H1 (cell line): ENCODE measurements at regions not wholly inside any gene's neighbourhood (a gene's known extent, or its start where the extent isn't known, plus 50 kb on each side); places are given as distances from the start of the nearest gene placed in this dataset.

Source experiments
- CTCF ChIA-PET: fragments of 300-600 bp; sonication (Branson Sonifier 250); formaldehyde crosslinking; loops from one replicate; lab custom pipeline; 2021; ENCODE audit not compliant: partially characterized antibody; lab: Charles Lee
- POLR2A ChIA-PET: fragments of 300-600 bp; sonication (Branson Sonifier 250); formaldehyde crosslinking; loops from one replicate; lab custom pipeline; 2021; ENCODE audit warnings: inconsistent platforms; ENCODE audit not compliant: partially characterized antibody; lab: Charles Lee
- DNase-seq, 2 experiments: peaks; one replicate each; pipeline versions ENCODE4 v3.0.0 to v3.0.0-alpha.2; 2010 to 2022; ENCODE audit warnings: low spot score in 2 of 2, low read depth in 1 of 2, mixed read lengths in 1 of 2
- FAIRE-seq: peaks from 2 replicates; lab custom pipeline; 2011; peaks lifted over from hg19 to GRCh38; lab: Jason Lieb, UNC
- H2AFZ ChIP-seq: 2 replicates; pipeline ENCODE4 v1.8.1; 2012; ENCODE audit warnings: low read length, inconsistent platforms
- H2AK5ac ChIP-seq: 2 replicates; pipeline ENCODE4 v1.6.1; 2013; ENCODE audit warnings: low read depth, low read length
- H2BK120ac ChIP-seq: replicated peaks from 2 replicates; pipeline ENCODE3; 2013; ENCODE audit warnings: low read depth, low read length, inconsistent platforms
- H2BK12ac ChIP-seq: 2 replicates; pipeline ENCODE4 v1.6.1; 2013; ENCODE audit warnings: low read depth, low read length
- H2BK15ac ChIP-seq: 2 replicates; pipeline ENCODE4 v1.6.1; 2013; ENCODE audit warnings: low read length
- H2BK20ac ChIP-seq: 2 replicates; pipeline ENCODE4 v1.6.1; 2013; ENCODE audit warnings: low read length
- H2BK5ac ChIP-seq: 2 replicates; pipeline ENCODE4 v1.6.1; 2013; ENCODE audit warnings: low read depth, low read length
- H3K14ac ChIP-seq: 2 replicates; pipeline ENCODE4 v1.6.1; 2013; ENCODE audit warnings: inconsistent platforms; ENCODE audit not compliant: insufficient read length
- H3K18ac ChIP-seq: 2 replicates; pipeline ENCODE4 v1.6.1; 2013; ENCODE audit warnings: low read length; ENCODE audit errors: extremely low read depth
- H3K23ac ChIP-seq: 2 replicates; pipeline ENCODE4 v1.6.1; 2013; ENCODE audit warnings: inconsistent platforms; ENCODE audit not compliant: insufficient read length
- H3K23me2 ChIP-seq: 2 replicates; pipeline ENCODE4 v1.6.1; 2013; ENCODE audit warnings: low read depth, low read length
- H3K27ac ChIP-seq: 2 replicates; pipeline ENCODE4 v1.6.1; 2011; ENCODE audit warnings: low read depth, low read length, inconsistent platforms
- H3K27me3 ChIP-seq, 4 experiments: replicated peaks in 1 of 4; 1 replicate in 1 of 4; 2 replicates in 3 of 4; pipeline versions ENCODE4 v1.6.1 to v1.8.1; 2011 to 2013; ENCODE audit warnings: low read length in 3 of 4, mild to moderate bottlenecking in 3 of 4, inconsistent platforms in 2 of 4, mixed read lengths in 2 of 4, moderate library complexity in 1 of 4; ENCODE audit not compliant: control insufficient read depth in 3 of 4, insufficient read depth in 3 of 4; ENCODE audit errors: extremely low read depth in 1 of 4
- H3K36me3 ChIP-seq, 4 experiments: 2 replicates each; pipeline versions ENCODE4 v1.6.1 to v1.8.1; 2011 to 2013; ENCODE audit warnings: mild to moderate bottlenecking in 4 of 4, low read length in 3 of 4, moderate library complexity in 2 of 4, control low read depth in 1 of 4, inconsistent platforms in 1 of 4; ENCODE audit not compliant: insufficient read depth in 4 of 4, control insufficient read depth in 2 of 4
- H3K4ac ChIP-seq: replicated peaks from 2 replicates; pipeline ENCODE3; 2013; ENCODE audit warnings: low read length, low read depth, mixed read lengths, inconsistent platforms; ENCODE audit not compliant: insufficient read length
- H3K4me1 ChIP-seq, 4 experiments: replicated peaks in 1 of 4; 1 replicate in 1 of 4; 2 replicates in 3 of 4; pipeline versions ENCODE4 v1.6.1 to v1.8.1; 2011 to 2013; ENCODE audit warnings: low read length in 3 of 4, inconsistent platforms in 2 of 4, mixed read lengths in 1 of 4; ENCODE audit not compliant: insufficient read depth in 4 of 4, control insufficient read depth in 3 of 4
- H3K4me2 ChIP-seq, 2 experiments: 2 replicates each; pipeline versions ENCODE4 v1.6.1 to v1.8.1; 2011 to 2013; ENCODE audit warnings: low read depth in 2 of 2, low read length in 2 of 2, control low read depth in 1 of 2, inconsistent platforms in 1 of 2, mild to moderate bottlenecking in 1 of 2; ENCODE audit not compliant: insufficient read depth in 1 of 2
- H3K4me3 ChIP-seq, 4 experiments: fragments of 200-600, 300-600 bp in 1 of 4; sonication (generic), shearing (Covaris generic), sonication (Bioruptor Twin) in 1 of 4; 2 replicates each; pipeline versions ENCODE4 v1.5.1 to v1.8.1; 2011 to 2016; ENCODE audit warnings: low read length in 4 of 4, low read depth in 3 of 4, control low read depth in 2 of 4, inconsistent platforms in 2 of 4, mild to moderate bottlenecking in 2 of 4, mixed read lengths in 1 of 4, moderate library complexity in 1 of 4; ENCODE audit not compliant: insufficient read depth in 2 of 4; ENCODE audit errors: extremely low read depth in 1 of 4
- H3K56ac ChIP-seq: replicated peaks from 2 replicates; pipeline ENCODE3; 2013; ENCODE audit warnings: low read depth, mild to moderate bottlenecking, mixed read lengths, low read length, inconsistent platforms; ENCODE audit not compliant: insufficient read length
- H3K79me1 ChIP-seq: 2 replicates; pipeline ENCODE4 v1.6.1; 2013; ENCODE audit warnings: low read depth, low read length, control low read depth
- H3K79me2 ChIP-seq, 2 experiments: 2 replicates each; pipeline versions ENCODE4 v1.6.1 to v1.8.1; 2012 to 2013; ENCODE audit warnings: low read length in 2 of 2, mild to moderate bottlenecking in 2 of 2, inconsistent platforms in 1 of 2; ENCODE audit not compliant: insufficient read depth in 2 of 2, control insufficient read depth in 1 of 2
- H3K9ac ChIP-seq, 4 experiments: replicated peaks in 1 of 4; 1 replicate in 1 of 4; 2 replicates in 3 of 4; pipeline versions ENCODE4 v1.6.1 to v1.8.1; 2011 to 2013; ENCODE audit warnings: low read depth in 3 of 4, low read length in 3 of 4, control low read depth in 2 of 4, mild to moderate bottlenecking in 2 of 4, moderate library complexity in 2 of 4, inconsistent platforms in 1 of 4; ENCODE audit errors: extremely low read depth in 1 of 4
- H3K9me3 ChIP-seq, 2 experiments: 2 replicates each; pipeline versions ENCODE4 v1.6.1 to v1.8.1; 2012 to 2013; ENCODE audit warnings: mild to moderate bottlenecking in 2 of 2, moderate library complexity in 2 of 2, control low read depth in 1 of 2, inconsistent platforms in 1 of 2, low read depth in 1 of 2, low read length in 1 of 2, mixed read lengths in 1 of 2; ENCODE audit not compliant: insufficient read depth in 2 of 2
- H4K20me1 ChIP-seq, 2 experiments: replicated peaks in 1 of 2; 2 replicates each; pipeline versions ENCODE3 to v1.8.1; 2011 to 2013; ENCODE audit warnings: inconsistent platforms in 2 of 2, low read length in 2 of 2, mild to moderate bottlenecking in 1 of 2; ENCODE audit not compliant: insufficient read depth in 2 of 2, control insufficient read depth in 1 of 2
- H4K5ac ChIP-seq: 2 replicates; pipeline ENCODE4 v1.6.1; 2013; ENCODE audit warnings: low read length, low read depth, mixed read lengths, inconsistent platforms; ENCODE audit not compliant: insufficient read length
- H4K8ac ChIP-seq: 2 replicates; pipeline ENCODE4 v1.8.0; 2013; ENCODE audit warnings: mild to moderate bottlenecking, moderate library complexity, low read length, inconsistent platforms; ENCODE audit not compliant: insufficient read depth; ENCODE audit errors: extremely low read depth
- H4K91ac ChIP-seq: replicated peaks from 2 replicates; pipeline ENCODE3; 2013; ENCODE audit warnings: low read length, mixed read lengths, inconsistent platforms; ENCODE audit not compliant: insufficient read length
- GABPA ChIP-seq: IDR thresholded peaks from 2 replicates; pipeline ENCODE4 v1.6.1; 2011; ENCODE audit warnings: mild to moderate bottlenecking, low read length, moderate library complexity, borderline replicate concordance; ENCODE audit not compliant: insufficient read depth
- KDM4A ChIP-seq: IDR thresholded peaks from one replicate; pipeline ENCODE4 v1.7.1; 2012; ENCODE audit warnings: low read depth, mild to moderate bottlenecking, moderate library complexity, low read length, inconsistent platforms; ENCODE audit not compliant: severe bottlenecking
- SIRT6 ChIP-seq: IDR thresholded peaks from one replicate; pipeline ENCODE4 v1.7.1; 2012; ENCODE audit warnings: low read length, inconsistent platforms
- SP4 ChIP-seq: IDR thresholded peaks from 2 replicates; pipeline ENCODE4 v1.6.1; 2012; ENCODE audit warnings: low read length, inconsistent platforms
- SUZ12 ChIP-seq: fragments of 200-600 bp; sonication (generic); IDR thresholded peaks from 2 replicates; pipeline ENCODE4 v1.6.1; 2012; ENCODE audit warnings: mild to moderate bottlenecking, inconsistent platforms, low read length, moderate library complexity, mixed read lengths
- TAF7 ChIP-seq: optimal IDR thresholded peaks from 2 replicates; pipeline ENCODE3; 2011; ENCODE audit warnings: low read depth, mild to moderate bottlenecking, inconsistent platforms, low read length, moderate library complexity, borderline replicate concordance
- ZNF274 ChIP-seq: IDR thresholded peaks from 2 replicates; pipeline ENCODE4 v1.7.0; 2012; ENCODE audit warnings: low read length, borderline replicate concordance; ENCODE audit errors: extremely low read depth
- WGBS, 2 experiments: shearing (Covaris generic) in 1 of 2; methylation state at CpG; one replicate each; pipeline versions ENCODE4 v1.1.6 to v1.1.7; 2013 to 2015; ENCODE audit warnings: low lambda C conversion rate in 2 of 2, mixed read lengths in 2 of 2, inconsistent platforms in 1 of 2, low coverage in 1 of 2, missing lambda C conversion rate in 1 of 2; ENCODE audit not compliant: insufficient replicate concordance in 2 of 2, insufficient coverage in 1 of 2, insufficient read length in 1 of 2; ENCODE audit errors: extremely low coverage in 1 of 2, missing lambda C conversion rate in 1 of 2; 5-methylcytosine and 5-hydroxymethylcytosine counted together

DNA sequence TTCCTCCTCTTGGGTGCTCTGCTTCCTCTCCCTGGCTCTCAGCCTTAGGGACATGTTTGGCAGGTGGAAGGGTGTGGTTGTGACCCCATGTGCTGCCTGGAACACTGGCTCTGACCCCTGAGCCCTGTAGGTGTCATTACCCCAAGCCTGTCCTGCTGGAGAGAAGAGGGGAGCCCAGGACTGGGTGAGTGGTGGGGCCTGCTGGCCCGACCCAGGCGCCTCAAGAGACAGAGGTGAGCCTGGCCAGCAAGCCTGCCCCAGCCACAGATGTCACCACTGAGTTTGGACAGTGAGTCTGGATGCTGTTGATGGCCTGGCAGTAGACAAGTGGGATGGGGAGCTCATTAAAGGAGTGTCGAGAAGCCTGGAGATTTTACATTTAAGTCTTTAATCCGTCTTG is 1112.2 kb downstream of the BRD1 start:
- H3K27ac ChIP-seq: no peak overlapping the region
- no peak overlapping the region for H2BK5ac ChIP-seq
- H4K5ac ChIP-seq: no peak overlapping the region
- peaks cover 0 to 8% of the 10 kb centered on the region in 2 experiments; a peak in 1 of 4 replicates for H3K9me3 ChIP-seq
- H3K4me2 ChIP-seq: no peak overlapping the region
- H2BK15ac ChIP-seq: no peak overlapping the region
- no peak overlapping the region for H3K4me3 ChIP-seq
- 0 out of 2 replicates have a peak, but pooled peaks cover 2% of the 10 kb centered on the region for H3K79me1 ChIP-seq
- no peaks in the 10 kb centered on the region for H3K36me3 ChIP-seq
- H4K8ac ChIP-seq: no peak overlapping the region
- H2BK20ac ChIP-seq: no peak overlapping the region
- no peak overlapping the region for H3K9ac ChIP-seq
- H3K79me2 ChIP-seq: no peaks in the 10 kb centered on the region
- no peak overlapping the region for H3K56ac ChIP-seq
- POLR2A ChIA-PET: no interaction called here
- H2BK12ac ChIP-seq: no peak overlapping the region
- H3K4me1 ChIP-seq: peaks cover 0 to 12% (median 4%) of the 10 kb centered on the region in 4 experiments; a peak in 1 of 7 replicates
- H3K27me3 ChIP-seq: no peaks in the 10 kb centered on the region
- no peak overlapping the region for H2BK120ac ChIP-seq
- CTCF ChIA-PET: no interaction called here
- H4K91ac ChIP-seq: no peak overlapping the region
- no peak overlapping the region for H3K4ac ChIP-seq
- no peak overlapping the region for H3K23ac ChIP-seq
- no peak overlapping the region for H2AFZ ChIP-seq
- H4K20me1 ChIP-seq: peaks cover 2% of the 10 kb centered on the region in 2 experiments
- DNase-seq (no peak), FAIRE-seq (no peak)
- no peak overlapping the region for H3K14ac ChIP-seq
- WGBS, 2 experiments: 95% methylated on average over 4 of the region's 4 CpGs; no CpG with 5 or more reads in 1 of the 2 experiments
- H3K23me2 ChIP-seq: no peaks in the 10 kb centered on the region
- no peak overlapping the region for H3K18ac ChIP-seq
- TF ChIP-seq KDM4A: no peak
- TF ChIP-seq SIRT6: no peak
- TF ChIP-seq SUZ12: no peak
- TF ChIP-seq SP4: no peak
- no peak for TF ChIP-seq ZNF274
- no peak for TF ChIP-seq TAF7
- no peak for TF ChIP-seq GABPA
- H2AK5ac ChIP-seq: no peak overlapping the region
